CD4-positive, alpha-beta T cell (primary cell): ENCODE measurements at regions not wholly inside any gene's neighbourhood (a gene's known extent, or its start where the extent isn't known, plus 50 kb on each side); places are given as distances from the start of the nearest gene placed in this dataset.
"Not testable (repeated sequence)": the region's sequence is repeated elsewhere in the genome, so short reads cannot be mapped to it uniquely, and the experiment has no call there.

Experiments used
- ATAC-seq: fragments of 200-7000 bp; cut with Tn5 transposase; one replicate; pipeline ENCODE4 v1.10.0; 2022; ENCODE audit warnings: mild to moderate bottlenecking; ENCODE audit not compliant: poor library complexity
- CTCF ChIA-PET: fragments of 350-600 bp; sonication (Branson Sonifier 250); formaldehyde crosslinking; loops from one replicate; lab custom pipeline; 2021; ENCODE audit warnings: antibody characterized with exemption, inconsistent platforms; lab: Charles Lee
- POLR2A ChIA-PET: fragments of 350-600 bp; sonication (Branson Sonifier 250); formaldehyde crosslinking; loops from one replicate; lab custom pipeline; 2021; ENCODE audit warnings: antibody characterized with exemption, inconsistent platforms; lab: Charles Lee
- DNase-seq, 14 experiments: peaks; one replicate each; pipeline ENCODE4 v3.0.0-alpha.2; 2013 to 2020; ENCODE audit warnings: mixed read lengths in 2 of 14
- H3K27ac ChIP-seq, 2 donors: one replicate each; pipeline versions ENCODE4 v1.5.1 to v1.7.0; 2013; ENCODE audit warnings: low read length in 2 of 2, low read depth in 1 of 2, mild to moderate bottlenecking in 1 of 2
- H3K27me3 ChIP-seq, 2 experiments: 1 replicate in 1 of 2; 2 replicates in 1 of 2; pipeline versions ENCODE4 v1.6.1 to v1.7.0; 2013; ENCODE audit warnings: low read length in 2 of 2, control low read depth in 1 of 2, mild to moderate bottlenecking in 1 of 2, moderate library complexity in 1 of 2; ENCODE audit not compliant: insufficient read depth in 2 of 2, control insufficient read depth in 1 of 2
- H3K36me3 ChIP-seq: one replicate; pipeline ENCODE4 v1.6.1; 2013; ENCODE audit warnings: low read length, control low read depth; ENCODE audit not compliant: insufficient read depth
- H3K4me1 ChIP-seq: one replicate; pipeline ENCODE4 v1.6.1; 2013; ENCODE audit warnings: low read length, control low read depth; ENCODE audit not compliant: insufficient read depth
- H3K4me3 ChIP-seq: one replicate; pipeline ENCODE4 v1.5.1; 2013; ENCODE audit warnings: mild to moderate bottlenecking, low read length, moderate library complexity
- H3K9me3 ChIP-seq, 2 experiments: 1 replicate in 1 of 2; 2 replicates in 1 of 2; pipeline versions ENCODE4 v1.6.1 to v1.7.0; 2013; ENCODE audit warnings: low read length in 2 of 2, mild to moderate bottlenecking in 2 of 2, control low read depth in 1 of 2, moderate library complexity in 1 of 2; ENCODE audit not compliant: control insufficient read depth in 1 of 2, insufficient read depth in 1 of 2
- H3K27ac Mint-ChIP-seq: one replicate; pipeline ENCODE4 v1.8.0; 2020; ENCODE audit warnings: mixed read lengths
- H3K27me3 Mint-ChIP-seq: one replicate; pipeline ENCODE4 v1.8.0; 2021; ENCODE audit warnings: mixed read lengths
- H3K36me3 Mint-ChIP-seq: one replicate; pipeline ENCODE4 v1.8.0; 2021; ENCODE audit warnings: low read depth, mixed read lengths
- H3K4me1 Mint-ChIP-seq: one replicate; pipeline ENCODE4 v1.8.0; 2021; ENCODE audit warnings: low read depth, mixed read lengths
- H3K4me3 Mint-ChIP-seq: one replicate; pipeline ENCODE4 v1.8.0; 2020; ENCODE audit warnings: mild to moderate bottlenecking, mixed read lengths
- H3K9me3 Mint-ChIP-seq: one replicate; pipeline ENCODE4 v1.8.0; 2020; ENCODE audit warnings: mixed read lengths
- CTCF ChIP-seq: fragments of 200-600 bp; IDR thresholded peaks from one replicate; pipeline ENCODE4 v1.8.0; 2022; ENCODE audit warnings: antibody characterized with exemption, mild to moderate bottlenecking
- intact Hi-C, 2 experiments: fragments of 100-400 bp; cut with DNase I in 1 of 2; cut with micrococcal nuclease in 1 of 2; formaldehyde crosslinking; loops; one replicate each; pipeline versions ENCODE4 v1.15.1 to v1.9.0; 2023 to 2025; cut with DNase I, micrococcal nuclease

GRCh38 chr4:30126351-30126750 is 593.8 kb upstream of the PCDH7 start:
- Histone ChIP-seq H3K36me3 (no peaks in the 10 kb centered on the region), H3K9me3 (peaks cover 0 to 9% of the 10 kb centered on the region in 2 experiments), H3K27me3 (no peaks in the 10 kb centered on the region), H3K27ac (no peak overlapping the region), H3K4me3 (no peak overlapping the region), H3K4me1 (no peaks in the 10 kb centered on the region)
- Mint-ChIP-seq H3K4me1 (no peaks in the 10 kb centered on the region), H3K36me3 (no peaks in the 10 kb centered on the region), H3K27ac (no peak overlapping the region), H3K9me3 (peaks cover 5% of the 10 kb centered on the region), H3K4me3 (no peak overlapping the region), H3K27me3 (no peaks in the 10 kb centered on the region)
- intact Hi-C loops: no loop called here
- POLR2A ChIA-PET: no interaction called here
- TF ChIP-seq CTCF: no peak
- CTCF ChIA-PET: no interaction called here
- no peak for ATAC-seq
- DNase-seq: no peak

GRCh38 chr4:30148828-30149227 is 571.3 kb upstream of the PCDH7 start:
- DNase-seq, H3K27ac Mint-ChIP-seq, H3K27me3 Mint-ChIP-seq, POLR2A ChIA-PET, H3K4me1 ChIP-seq, ATAC-seq, H3K27ac ChIP-seq, CTCF ChIA-PET, H3K4me1 Mint-ChIP-seq, H3K36me3 ChIP-seq, H3K36me3 Mint-ChIP-seq, intact Hi-C loops, H3K4me3 Mint-ChIP-seq, H3K27me3 ChIP-seq, H3K4me3 ChIP-seq: not testable (repeated sequence)
- peaks cover 0 to 25% of the 10 kb centered on the region in 2 experiments for H3K9me3 ChIP-seq
- H3K9me3 Mint-ChIP-seq: peaks cover 15% of the 10 kb centered on the region

- peaks cover 15% of the 10 kb centered on the region for H3K9me3 Mint-ChIP-seq
- peaks cover 0 to 23% of the 10 kb centered on the region in 2 experiments for H3K9me3 ChIP-seq
- CTCF ChIA-PET, H3K36me3 ChIP-seq, intact Hi-C loops, H3K4me3 ChIP-seq, H3K4me1 Mint-ChIP-seq, POLR2A ChIA-PET, H3K27me3 ChIP-seq, ATAC-seq, H3K4me1 ChIP-seq, H3K27ac ChIP-seq, H3K27me3 Mint-ChIP-seq, H3K36me3 Mint-ChIP-seq, H3K4me3 Mint-ChIP-seq, H3K27ac Mint-ChIP-seq, DNase-seq: not testable (repeated sequence)
Observed at GRCh38 chr4:30149539-30149938, 570.6 kb upstream of the PCDH7 start.

- no peak overlapping the region for H3K4me3 ChIP-seq
- no peak overlapping the region for H3K27ac Mint-ChIP-seq
- H3K27ac ChIP-seq: no peak overlapping the region
- H3K9me3 Mint-ChIP-seq: peaks cover 13% of the 10 kb centered on the region
- TF ChIP-seq CTCF: no peak
- DNase-seq (no peak), ATAC-seq (no peak)
- H3K4me1 ChIP-seq: no peaks in the 10 kb centered on the region
- H3K9me3 ChIP-seq: peaks cover 0 to 18% of the 10 kb centered on the region in 2 experiments
- CTCF ChIA-PET: no interaction called here
- H3K36me3 ChIP-seq: no peaks in the 10 kb centered on the region
- H3K4me1 Mint-ChIP-seq: no peaks in the 10 kb centered on the region
- no peaks in the 10 kb centered on the region for H3K27me3 ChIP-seq
- no peaks in the 10 kb centered on the region for H3K27me3 Mint-ChIP-seq
- intact Hi-C loops: no loop called here
- POLR2A ChIA-PET: no interaction called here
- no peak overlapping the region for H3K4me3 Mint-ChIP-seq
- no peaks in the 10 kb centered on the region for H3K36me3 Mint-ChIP-seq
Observed at GRCh38 chr4:30153427-30153826, 566.7 kb upstream of the PCDH7 start.
